ENCODE measurements at regions not wholly inside any gene's neighbourhood (a gene's known extent, or its start where the extent isn't known, plus 50 kb on each side); places are given as distances from the start of the nearest gene placed in this dataset.

GRCh38 chr16:85213926-85214675 is 101.8 kb upstream of the CIBAR2 start:
- H4K8ac ChIP-seq (ENCODE audit: low read depth in 2 of 2, low read length in 2 of 2) = no peak overlapping the region
- intact Hi-C loops (cut with micrococcal nuclease) (no loop called here), in situ Hi-C loops (cut with MboI; ENCODE audit: low sequenced_read_pairs) (no loop called here), dilution Hi-C loops (cut with HindIII; ENCODE audit: low sequenced_read_pairs, unreplicated experiment) (no loop called here)
- H3K23ac ChIP-seq (ENCODE audit: low read depth, low read length) = no peak overlapping the region
- H2AFZ ChIP-seq (replicated peaks; ENCODE audit: low read length, poor library complexity) = no peak overlapping the region
- H4K20me1 ChIP-seq (ENCODE audit: insufficient read depth, low read length) = peaks cover 18% of the 10 kb centered on the region
- no peak overlapping the region for H2BK15ac ChIP-seq (ENCODE audit: low read depth, low read length)
- no peak overlapping the region for H2BK5ac ChIP-seq (ENCODE audit: low read depth, low read length, poor library complexity, severe bottlenecking)
- no peaks in the 10 kb centered on the region for H3K9me3 ChIP-seq (ENCODE audit: control insufficient read depth, insufficient read depth, low read length)
- H4K5ac ChIP-seq (ENCODE audit: low read depth, low read length) = no peak overlapping the region
- POLR2A ChIA-PET (ENCODE audit: unreplicated experiment) = no interaction called here
- H3K27ac ChIP-seq (ENCODE audit: insufficient read depth, low read length) = no peak overlapping the region
- DNase-seq (no peak), ATAC-seq (ENCODE audit: low read depth) (no peak)
- no peak overlapping the region for H3K18ac ChIP-seq (ENCODE audit: low read depth, low read length)
- H3K4me2 ChIP-seq (ENCODE audit: low read depth, low read length) = no peak overlapping the region
- H2AK5ac ChIP-seq (ENCODE audit: low read depth, low read length) = peak overlapping the region; percentile 36
- peak overlapping the region; percentile 45 for H4K91ac ChIP-seq (ENCODE audit: insufficient read depth, low read depth, low read length)
- peaks cover 28% of the 10 kb centered on the region for H3K4me1 ChIP-seq (ENCODE audit: control insufficient read depth, insufficient read depth, low read length)
- 0 out of 2 replicates have a peak overlapping the region, but pooled peaks have one; percentile 34 for H3K14ac ChIP-seq (replicated peaks; ENCODE audit: low read depth, low read length)
- H3K4ac ChIP-seq (ENCODE audit: low read depth, low read length) = peak overlapping the region; percentile 55; the same call in 1 of the 2 replicates
- 89% methylated on average over 13 of the region's 28 CpGs; no CpG with 5 or more reads in 1 of the 2 experiments for WGBS, 2 experiments (ENCODE audit: extremely low coverage in 2 of 2, insufficient read length in 1 of 2)
- H2BK20ac ChIP-seq (ENCODE audit: low read depth, low read length) = peak overlapping the region; percentile 32; the same call in 1 of the 2 replicates
- no peak overlapping the region for H3K56ac ChIP-seq (ENCODE audit: extremely low read depth, insufficient read depth, low read length)
- H3K36me3 ChIP-seq (ENCODE audit: control insufficient read depth, insufficient read depth, low read length) = no peaks in the 10 kb centered on the region
- no peak overlapping the region for H3K4me3 ChIP-seq (ENCODE audit: insufficient read depth, low read depth, low read length)
- BruUV-seq (replicated peaks) = no TSS peak
- H3K27me3 ChIP-seq (ENCODE audit: control insufficient read depth, insufficient read depth, low read length) = no peaks in the 10 kb centered on the region
- TF ChIP-seq RAD21 (IDR thresholded peaks at IDR 0.05; ENCODE audit: low read length) (no peak), CHD1 (IDR thresholded peaks at IDR 0.05; ENCODE audit: low read depth, low read length) (no peak), FOS (IDR thresholded peaks at IDR 0.05; ENCODE audit: low read depth, low read length) (no peak), CEBPB (IDR thresholded peaks at IDR 0.05; ENCODE audit: low read depth, low read length) (no peak), MXI1 (IDR thresholded peaks at IDR 0.05; ENCODE audit: borderline replicate concordance, low read depth, low read length) (no peak), CTCF (conservative IDR thresholded peaks at IDR 0.05; ENCODE audit: low read depth, low read length) (no peak), RCOR1 (IDR thresholded peaks at IDR 0.05; ENCODE audit: insufficient replicate concordance, low read length) (no peak), MAZ (IDR thresholded peaks at IDR 0.05; ENCODE audit: borderline replicate concordance, low read depth, low read length) (no peak)
- TF ChIP-seq, protein P1, sequence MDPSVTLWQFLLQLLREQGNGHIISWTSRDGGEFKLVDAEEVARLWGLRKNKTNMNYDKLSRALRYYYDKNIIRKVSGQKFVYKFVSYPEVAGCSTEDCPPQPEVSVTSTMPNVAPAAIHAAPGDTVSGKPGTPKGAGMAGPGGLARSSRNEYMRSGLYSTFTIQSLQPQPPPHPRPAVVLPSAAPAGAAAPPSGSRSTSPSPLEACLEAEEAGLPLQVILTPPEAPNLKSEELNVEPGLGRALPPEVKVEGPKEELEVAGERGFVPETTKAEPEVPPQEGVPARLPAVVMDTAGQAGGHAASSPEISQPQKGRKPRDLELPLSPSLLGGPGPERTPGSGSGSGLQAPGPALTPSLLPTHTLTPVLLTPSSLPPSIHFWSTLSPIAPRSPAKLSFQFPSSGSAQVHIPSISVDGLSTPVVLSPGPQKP (IDR thresholded peaks at IDR 0.05; ENCODE audit: borderline replicate concordance, low read depth, low read length) = no peak
- TF ChIP-seq, protein P2, sequence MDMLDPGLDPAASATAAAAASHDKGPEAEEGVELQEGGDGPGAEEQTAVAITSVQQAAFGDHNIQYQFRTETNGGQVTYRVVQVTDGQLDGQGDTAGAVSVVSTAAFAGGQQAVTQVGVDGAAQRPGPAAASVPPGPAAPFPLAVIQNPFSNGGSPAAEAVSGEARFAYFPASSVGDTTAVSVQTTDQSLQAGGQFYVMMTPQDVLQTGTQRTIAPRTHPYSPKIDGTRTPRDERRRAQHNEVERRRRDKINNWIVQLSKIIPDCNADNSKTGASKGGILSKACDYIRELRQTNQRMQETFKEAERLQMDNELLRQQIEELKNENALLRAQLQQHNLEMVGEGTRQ (IDR thresholded peaks at IDR 0.05; ENCODE audit: low read depth, low read length) = no peak
- no peak overlapping the region for H2BK120ac ChIP-seq (ENCODE audit: low read depth, low read length)
- no peak overlapping the region for H2AK9ac ChIP-seq (replicated peaks; ENCODE audit: low read depth, low read length, poor library complexity)
- no peak overlapping the region for H3K9ac ChIP-seq (ENCODE audit: low read depth, low read length)
- peaks cover 19% of the 10 kb centered on the region for H3K9me1 ChIP-seq (ENCODE audit: insufficient read depth, low read length)
- CTCF ChIA-PET = no interaction called here
- H3K79me1 ChIP-seq (ENCODE audit: low read depth in 1 of 2, low read length in 2 of 2) = peaks cover 28 to 92% of the 10 kb centered on the region in 2 experiments; a peak in 3 of 4 replicates

Data from IMR-90 (cell line).